ENCODE measurements at regions not wholly inside any gene's neighbourhood (a gene's known extent, or its start where the extent isn't known, plus 50 kb on each side); places are given as distances from the start of the nearest gene placed in this dataset.

- no peak overlapping the region for H3K4me3 ChIP-seq
- no peaks in the 10 kb centered on the region for H3K27me3 ChIP-seq
- no peaks in the 10 kb centered on the region for H3K9me3 ChIP-seq
- no peak for TF ChIP-seq CTCF (IDR thresholded peaks at IDR 0.05)
- no peak for TF ChIP-seq POLR2A (IDR thresholded peaks at IDR 0.05)
- H3K27ac ChIP-seq: no peak overlapping the region
- no peak for DNase-seq
- no peaks in the 10 kb centered on the region for H3K4me1 ChIP-seq
- no peaks in the 10 kb centered on the region for H3K36me3 ChIP-seq
Observed at GRCh38 chrX:4787971-4788370, 1074.5 kb upstream of the PRKX start.

- DNase-seq: no peak
- TF ChIP-seq CTCF (IDR thresholded peaks at IDR 0.05): no peak
- TF ChIP-seq POLR2A (IDR thresholded peaks at IDR 0.05): no peak
- Histone ChIP-seq H3K4me1 (no peaks in the 10 kb centered on the region), H3K4me3 (no peak overlapping the region), H3K36me3 (no peaks in the 10 kb centered on the region), H3K27me3 (no peaks in the 10 kb centered on the region), H3K27ac (no peak overlapping the region), H3K9me3 (no peaks in the 10 kb centered on the region)
Observed at GRCh38 chrX:4764888-4765287, 1051.4 kb upstream of the PRKX start.

- Histone ChIP-seq H3K9me3 (no peaks in the 10 kb centered on the region), H3K27me3 (no peaks in the 10 kb centered on the region), H3K4me1 (no peaks in the 10 kb centered on the region), H3K27ac (no peak overlapping the region), H3K36me3 (no peaks in the 10 kb centered on the region), H3K4me3 (no peak overlapping the region)
- no peak for DNase-seq
- TF ChIP-seq POLR2A (IDR thresholded peaks at IDR 0.05) (no peak), CTCF (IDR thresholded peaks at IDR 0.05) (no peak)
Observed at GRCh38 chrX:4762196-4762595, 1048.7 kb upstream of the PRKX start.

GRCh38 chrX:4754878-4755604 lies 1041.6 kb upstream of the PRKX start:
- no peaks in the 10 kb centered on the region for H3K4me1 ChIP-seq
- no peak overlapping the region for H3K4me3 ChIP-seq
- no peak for DNase-seq
- H3K36me3 ChIP-seq: no peaks in the 10 kb centered on the region
- H3K27ac ChIP-seq: no peak overlapping the region
- no peak for TF ChIP-seq POLR2A (IDR thresholded peaks at IDR 0.05)
- TF ChIP-seq CTCF (IDR thresholded peaks at IDR 0.05): no peak
- no peaks in the 10 kb centered on the region for H3K9me3 ChIP-seq
- H3K27me3 ChIP-seq: no peaks in the 10 kb centered on the region

GRCh38 chrX:4741024-4741423 lies 1027.6 kb upstream of the PRKX start:
- Histone ChIP-seq H3K4me3 (no peak overlapping the region), H3K36me3 (no peaks in the 10 kb centered on the region), H3K4me1 (no peaks in the 10 kb centered on the region), H3K9me3 (no peaks in the 10 kb centered on the region), H3K27ac (no peak overlapping the region), H3K27me3 (no peaks in the 10 kb centered on the region)
- DNase-seq: no peak
- TF ChIP-seq POLR2A (IDR thresholded peaks at IDR 0.05) (no peak), CTCF (IDR thresholded peaks at IDR 0.05) (no peak)

GRCh38 chrX:4735299-4735698 lies 1021.9 kb upstream of the PRKX start:
- TF ChIP-seq CTCF (IDR thresholded peaks at IDR 0.05): no peak
- TF ChIP-seq POLR2A (IDR thresholded peaks at IDR 0.05): no peak
- Histone ChIP-seq H3K27ac (no peak overlapping the region), H3K4me1 (no peaks in the 10 kb centered on the region), H3K27me3 (no peaks in the 10 kb centered on the region), H3K4me3 (no peak overlapping the region), H3K36me3 (no peaks in the 10 kb centered on the region), H3K9me3 (no peaks in the 10 kb centered on the region)
- no peak for DNase-seq

Measured in Peyer's patch (tissue), 4 donors.